H1 (cell line): ENCODE measurements at regions not wholly inside any gene's neighbourhood (a gene's known extent, or its start where the extent isn't known, plus 50 kb on each side); places are given as distances from the start of the nearest gene placed in this dataset.

Experiments
- CTCF ChIA-PET: fragments of 300-600 bp; sonication (Branson Sonifier 250); formaldehyde crosslinking; loops from one replicate; lab custom pipeline; 2021; ENCODE audit not compliant: partially characterized antibody; lab: Charles Lee
- POLR2A ChIA-PET: fragments of 300-600 bp; sonication (Branson Sonifier 250); formaldehyde crosslinking; loops from one replicate; lab custom pipeline; 2021; ENCODE audit warnings: inconsistent platforms; ENCODE audit not compliant: partially characterized antibody; lab: Charles Lee
- DNase-seq, 2 experiments: peaks; one replicate each; pipeline versions ENCODE4 v3.0.0 to v3.0.0-alpha.2; 2010 to 2022; ENCODE audit warnings: low spot score in 2 of 2, low read depth in 1 of 2, mixed read lengths in 1 of 2
- FAIRE-seq: peaks from 2 replicates; lab custom pipeline; 2011; peaks lifted over from hg19 to GRCh38; lab: Jason Lieb, UNC
- H2AFZ ChIP-seq: 2 replicates; pipeline ENCODE4 v1.8.1; 2012; ENCODE audit warnings: low read length, inconsistent platforms
- H2AK5ac ChIP-seq: 2 replicates; pipeline ENCODE4 v1.6.1; 2013; ENCODE audit warnings: low read depth, low read length
- H2BK120ac ChIP-seq: replicated peaks from 2 replicates; pipeline ENCODE3; 2013; ENCODE audit warnings: low read depth, low read length, inconsistent platforms
- H2BK12ac ChIP-seq: 2 replicates; pipeline ENCODE4 v1.6.1; 2013; ENCODE audit warnings: low read depth, low read length
- H2BK15ac ChIP-seq: 2 replicates; pipeline ENCODE4 v1.6.1; 2013; ENCODE audit warnings: low read length
- H2BK20ac ChIP-seq: 2 replicates; pipeline ENCODE4 v1.6.1; 2013; ENCODE audit warnings: low read length
- H2BK5ac ChIP-seq: 2 replicates; pipeline ENCODE4 v1.6.1; 2013; ENCODE audit warnings: low read depth, low read length
- H3K14ac ChIP-seq: 2 replicates; pipeline ENCODE4 v1.6.1; 2013; ENCODE audit warnings: inconsistent platforms; ENCODE audit not compliant: insufficient read length
- H3K18ac ChIP-seq: 2 replicates; pipeline ENCODE4 v1.6.1; 2013; ENCODE audit warnings: low read length; ENCODE audit errors: extremely low read depth
- H3K23ac ChIP-seq: 2 replicates; pipeline ENCODE4 v1.6.1; 2013; ENCODE audit warnings: inconsistent platforms; ENCODE audit not compliant: insufficient read length
- H3K23me2 ChIP-seq: 2 replicates; pipeline ENCODE4 v1.6.1; 2013; ENCODE audit warnings: low read depth, low read length
- H3K27ac ChIP-seq: 2 replicates; pipeline ENCODE4 v1.6.1; 2011; ENCODE audit warnings: low read depth, low read length, inconsistent platforms
- H3K27me3 ChIP-seq, 4 experiments: replicated peaks in 1 of 4; 1 replicate in 1 of 4; 2 replicates in 3 of 4; pipeline versions ENCODE4 v1.6.1 to v1.8.1; 2011 to 2013; ENCODE audit warnings: low read length in 3 of 4, mild to moderate bottlenecking in 3 of 4, inconsistent platforms in 2 of 4, mixed read lengths in 2 of 4, moderate library complexity in 1 of 4; ENCODE audit not compliant: control insufficient read depth in 3 of 4, insufficient read depth in 3 of 4; ENCODE audit errors: extremely low read depth in 1 of 4
- H3K36me3 ChIP-seq, 4 experiments: 2 replicates each; pipeline versions ENCODE4 v1.6.1 to v1.8.1; 2011 to 2013; ENCODE audit warnings: mild to moderate bottlenecking in 4 of 4, low read length in 3 of 4, moderate library complexity in 2 of 4, control low read depth in 1 of 4, inconsistent platforms in 1 of 4; ENCODE audit not compliant: insufficient read depth in 4 of 4, control insufficient read depth in 2 of 4
- H3K4ac ChIP-seq: replicated peaks from 2 replicates; pipeline ENCODE3; 2013; ENCODE audit warnings: low read length, low read depth, mixed read lengths, inconsistent platforms; ENCODE audit not compliant: insufficient read length
- H3K4me1 ChIP-seq, 4 experiments: replicated peaks in 1 of 4; 1 replicate in 1 of 4; 2 replicates in 3 of 4; pipeline versions ENCODE4 v1.6.1 to v1.8.1; 2011 to 2013; ENCODE audit warnings: low read length in 3 of 4, inconsistent platforms in 2 of 4, mixed read lengths in 1 of 4; ENCODE audit not compliant: insufficient read depth in 4 of 4, control insufficient read depth in 3 of 4
- H3K4me2 ChIP-seq, 2 experiments: 2 replicates each; pipeline versions ENCODE4 v1.6.1 to v1.8.1; 2011 to 2013; ENCODE audit warnings: low read depth in 2 of 2, low read length in 2 of 2, control low read depth in 1 of 2, inconsistent platforms in 1 of 2, mild to moderate bottlenecking in 1 of 2; ENCODE audit not compliant: insufficient read depth in 1 of 2
- H3K4me3 ChIP-seq, 4 experiments: fragments of 200-600, 300-600 bp in 1 of 4; sonication (generic), shearing (Covaris generic), sonication (Bioruptor Twin) in 1 of 4; 2 replicates each; pipeline versions ENCODE4 v1.5.1 to v1.8.1; 2011 to 2016; ENCODE audit warnings: low read length in 4 of 4, low read depth in 3 of 4, control low read depth in 2 of 4, inconsistent platforms in 2 of 4, mild to moderate bottlenecking in 2 of 4, mixed read lengths in 1 of 4, moderate library complexity in 1 of 4; ENCODE audit not compliant: insufficient read depth in 2 of 4; ENCODE audit errors: extremely low read depth in 1 of 4
- H3K56ac ChIP-seq: replicated peaks from 2 replicates; pipeline ENCODE3; 2013; ENCODE audit warnings: low read depth, mild to moderate bottlenecking, mixed read lengths, low read length, inconsistent platforms; ENCODE audit not compliant: insufficient read length
- H3K79me1 ChIP-seq: 2 replicates; pipeline ENCODE4 v1.6.1; 2013; ENCODE audit warnings: low read depth, low read length, control low read depth
- H3K79me2 ChIP-seq, 2 experiments: 2 replicates each; pipeline versions ENCODE4 v1.6.1 to v1.8.1; 2012 to 2013; ENCODE audit warnings: low read length in 2 of 2, mild to moderate bottlenecking in 2 of 2, inconsistent platforms in 1 of 2; ENCODE audit not compliant: insufficient read depth in 2 of 2, control insufficient read depth in 1 of 2
- H3K9ac ChIP-seq, 4 experiments: replicated peaks in 1 of 4; 1 replicate in 1 of 4; 2 replicates in 3 of 4; pipeline versions ENCODE4 v1.6.1 to v1.8.1; 2011 to 2013; ENCODE audit warnings: low read depth in 3 of 4, low read length in 3 of 4, control low read depth in 2 of 4, mild to moderate bottlenecking in 2 of 4, moderate library complexity in 2 of 4, inconsistent platforms in 1 of 4; ENCODE audit errors: extremely low read depth in 1 of 4
- H3K9me3 ChIP-seq, 2 experiments: 2 replicates each; pipeline versions ENCODE4 v1.6.1 to v1.8.1; 2012 to 2013; ENCODE audit warnings: mild to moderate bottlenecking in 2 of 2, moderate library complexity in 2 of 2, control low read depth in 1 of 2, inconsistent platforms in 1 of 2, low read depth in 1 of 2, low read length in 1 of 2, mixed read lengths in 1 of 2; ENCODE audit not compliant: insufficient read depth in 2 of 2
- H4K20me1 ChIP-seq, 2 experiments: replicated peaks in 1 of 2; 2 replicates each; pipeline versions ENCODE3 to v1.8.1; 2011 to 2013; ENCODE audit warnings: inconsistent platforms in 2 of 2, low read length in 2 of 2, mild to moderate bottlenecking in 1 of 2; ENCODE audit not compliant: insufficient read depth in 2 of 2, control insufficient read depth in 1 of 2
- H4K5ac ChIP-seq: 2 replicates; pipeline ENCODE4 v1.6.1; 2013; ENCODE audit warnings: low read length, low read depth, mixed read lengths, inconsistent platforms; ENCODE audit not compliant: insufficient read length
- H4K8ac ChIP-seq: 2 replicates; pipeline ENCODE4 v1.8.0; 2013; ENCODE audit warnings: mild to moderate bottlenecking, moderate library complexity, low read length, inconsistent platforms; ENCODE audit not compliant: insufficient read depth; ENCODE audit errors: extremely low read depth
- H4K91ac ChIP-seq: replicated peaks from 2 replicates; pipeline ENCODE3; 2013; ENCODE audit warnings: low read length, mixed read lengths, inconsistent platforms; ENCODE audit not compliant: insufficient read length
- ASH2L ChIP-seq: fragments of 200-600, 300-600 bp; sonication (generic); IDR thresholded peaks from one replicate; pipeline ENCODE4 v1.7.1; 2017; ENCODE audit warnings: low read length
- CEBPB ChIP-seq: IDR thresholded peaks from 2 replicates; pipeline ENCODE4 v1.6.1; 2012; ENCODE audit warnings: low read depth, low read length
- POLR2A ChIP-seq, 2 experiments: IDR thresholded peaks; 1 replicate in 1 of 2; 2 replicates in 1 of 2; pipeline ENCODE4 v1.6.1; 2011; ENCODE audit warnings: low read depth in 2 of 2, low read length in 2 of 2, mild to moderate bottlenecking in 2 of 2; ENCODE audit errors: control extremely low read depth in 1 of 2
- RFX5 ChIP-seq: IDR thresholded peaks from 2 replicates; pipeline ENCODE4 v1.6.1; 2011; ENCODE audit warnings: low read depth, low read length, improper control_type of control experiment, borderline replicate concordance
- SP2 ChIP-seq: IDR thresholded peaks from 2 replicates; pipeline ENCODE4 v1.6.1; 2012; ENCODE audit warnings: mild to moderate bottlenecking, low read length, inconsistent platforms
- SRF ChIP-seq: IDR thresholded peaks from 2 replicates; pipeline ENCODE4 v1.6.1; 2011; ENCODE audit warnings: mild to moderate bottlenecking, low read depth, low read length, moderate library complexity
- TAF7 ChIP-seq: optimal IDR thresholded peaks from 2 replicates; pipeline ENCODE3; 2011; ENCODE audit warnings: low read depth, mild to moderate bottlenecking, inconsistent platforms, low read length, moderate library complexity, borderline replicate concordance
- TCF12 ChIP-seq: IDR thresholded peaks from 2 replicates; pipeline ENCODE4 v1.6.1; 2011; ENCODE audit warnings: low read depth, mild to moderate bottlenecking, low read length
- whole genome bisulfite sequencing, 2 experiments: shearing (Covaris generic) in 1 of 2; methylation state at CpG; one replicate each; pipeline versions ENCODE4 v1.1.6 to v1.1.7; 2013 to 2015; ENCODE audit warnings: low lambda C conversion rate in 2 of 2, mixed read lengths in 2 of 2, inconsistent platforms in 1 of 2, low coverage in 1 of 2, missing lambda C conversion rate in 1 of 2; ENCODE audit not compliant: insufficient replicate concordance in 2 of 2, insufficient coverage in 1 of 2, insufficient read length in 1 of 2; ENCODE audit errors: extremely low coverage in 1 of 2, missing lambda C conversion rate in 1 of 2; 5-methylcytosine and 5-hydroxymethylcytosine counted together

DNA sequence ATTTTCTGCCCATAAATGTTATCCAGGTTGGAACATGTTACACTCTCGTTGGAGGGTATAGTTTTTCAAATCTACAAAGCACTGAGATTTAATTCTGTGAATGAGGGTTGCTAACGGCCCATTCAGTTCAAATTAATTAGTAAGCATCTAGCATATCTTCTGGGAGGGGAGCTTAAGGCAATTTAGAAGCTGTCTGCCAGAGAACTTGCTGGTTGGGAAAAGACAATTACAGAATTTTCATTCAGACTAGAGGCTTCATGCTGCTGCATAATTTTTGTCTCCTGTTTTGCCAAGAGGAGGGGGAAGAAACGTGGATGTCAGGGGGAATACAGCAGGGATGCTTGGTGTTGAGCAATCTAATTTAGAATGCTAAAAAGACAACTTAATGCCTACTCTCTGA, 268.3 kb upstream of the FAM83B start:
- Histone ChIP-seq H2BK5ac (no peak overlapping the region), H2BK20ac (no peak overlapping the region), H3K4me2 (no peak overlapping the region), H3K36me3 (no peaks in the 10 kb centered on the region), H2BK15ac (no peak overlapping the region), H2BK120ac (no peak overlapping the region), H3K27me3 (no peaks in the 10 kb centered on the region), H3K14ac (no peak overlapping the region), H3K9ac (no peak overlapping the region), H3K79me1 (no peaks in the 10 kb centered on the region), H3K23me2 (no peaks in the 10 kb centered on the region), H3K18ac (no peak overlapping the region), H4K91ac (no peak overlapping the region), H3K4me1 (no peaks in the 10 kb centered on the region), H2AK5ac (no peak overlapping the region), H4K8ac (no peak overlapping the region), H3K56ac (no peak overlapping the region), H3K4ac (no peak overlapping the region), H3K4me3 (no peak overlapping the region), H3K27ac (no peak overlapping the region), H3K9me3 (peaks cover 0 to 6% of the 10 kb centered on the region in 2 experiments; a peak in 1 of 4 replicates), H2AFZ (no peak overlapping the region), H4K20me1 (no peaks in the 10 kb centered on the region), H2BK12ac (no peak overlapping the region), H3K79me2 (no peaks in the 10 kb centered on the region), H4K5ac (no peak overlapping the region), H3K23ac (no peak overlapping the region)
- FAIRE-seq (no peak), DNase-seq (no peak)
- CTCF ChIA-PET, result interaction anchor here (1.0 kb wide), 1 partner anchor 20 kb away, joined by 3 read pairs; no protein-coding TSS in a partner anchor
- POLR2A ChIA-PET, result no interaction called here
- TF ChIP-seq CEBPB (peak; percentile 67), ASH2L (no peak), TAF7 (no peak), SP2 (no peak), POLR2A (IDR thresholded peaks at IDR 0.05; ENCODE audit: control extremely low read depth in 1 of 2, low read depth in 2 of 2, low read length in 2 of 2) (no peak), SRF (no peak), RFX5 (no peak), TCF12 (no peak)
- 83% methylated on average over 3 of the region's 3 CpGs; no CpG with 5 or more reads in 1 of the 2 experiments for WGBS, 2 experiments
